Neural progenitor cell (in vitro differentiated cells): ENCODE measurements at regions not wholly inside any gene's neighbourhood (a gene's known extent, or its start where the extent isn't known, plus 50 kb on each side); places are given as distances from the start of the nearest gene placed in this dataset.

ENCODE experiments used
- EZH2 ChIP-seq: fragments of 200-600 bp; sonication (generic); IDR thresholded peaks from 2 replicates; pipeline ENCODE4 v1.6.1; 2017; ENCODE audit warnings: antibody characterized with exemption, mild to moderate bottlenecking, moderate library complexity
- EZH2phosphoT487 ChIP-seq: fragments of 200-600 bp; sonication (generic); IDR thresholded peaks from 2 replicates; pipeline ENCODE4 v1.6.1; 2017; ENCODE audit warnings: antibody characterized with exemption
- TF ChIP-seq, protein P1 (sequence below): fragments of 200-600 bp; sonication (generic); IDR thresholded peaks from 2 replicates; pipeline ENCODE4 v1.5.1; 2017; ENCODE audit warnings: antibody characterized with exemption, mild to moderate bottlenecking

DNA sequence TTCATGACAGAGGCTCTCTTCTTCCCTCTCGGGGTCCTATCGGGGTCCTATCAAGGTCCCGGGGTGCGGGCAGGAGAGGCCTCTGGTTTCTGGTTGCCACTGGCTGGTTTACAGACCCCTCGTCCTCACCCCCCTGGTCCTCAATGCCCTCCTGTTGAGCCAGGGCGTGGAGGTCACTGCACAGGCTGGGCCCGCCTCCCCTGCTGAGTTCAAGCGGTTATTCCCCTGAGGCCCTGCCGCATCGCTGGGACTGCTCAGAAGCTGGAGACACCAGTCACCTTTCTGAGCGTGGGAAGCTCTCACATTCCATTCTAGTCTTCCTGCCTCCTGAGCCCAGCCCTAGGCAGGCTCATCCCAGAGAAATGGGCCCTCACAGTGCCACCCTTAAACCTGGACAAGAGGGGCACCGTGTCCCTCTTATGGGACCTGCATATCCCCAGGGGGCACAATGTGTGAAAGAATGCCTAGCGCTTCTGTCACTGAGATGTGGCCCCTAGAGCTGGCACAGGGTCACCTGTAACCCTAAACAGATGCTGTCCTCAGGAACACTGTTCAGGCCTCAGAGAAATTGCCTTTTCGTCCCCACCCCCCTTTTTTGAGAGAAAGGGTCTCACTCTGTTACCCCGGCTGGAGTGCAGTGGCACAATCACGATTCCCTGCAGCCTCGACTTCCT is 177.7 kb upstream of the RGS6 start:
- TF ChIP-seq, protein P1, sequence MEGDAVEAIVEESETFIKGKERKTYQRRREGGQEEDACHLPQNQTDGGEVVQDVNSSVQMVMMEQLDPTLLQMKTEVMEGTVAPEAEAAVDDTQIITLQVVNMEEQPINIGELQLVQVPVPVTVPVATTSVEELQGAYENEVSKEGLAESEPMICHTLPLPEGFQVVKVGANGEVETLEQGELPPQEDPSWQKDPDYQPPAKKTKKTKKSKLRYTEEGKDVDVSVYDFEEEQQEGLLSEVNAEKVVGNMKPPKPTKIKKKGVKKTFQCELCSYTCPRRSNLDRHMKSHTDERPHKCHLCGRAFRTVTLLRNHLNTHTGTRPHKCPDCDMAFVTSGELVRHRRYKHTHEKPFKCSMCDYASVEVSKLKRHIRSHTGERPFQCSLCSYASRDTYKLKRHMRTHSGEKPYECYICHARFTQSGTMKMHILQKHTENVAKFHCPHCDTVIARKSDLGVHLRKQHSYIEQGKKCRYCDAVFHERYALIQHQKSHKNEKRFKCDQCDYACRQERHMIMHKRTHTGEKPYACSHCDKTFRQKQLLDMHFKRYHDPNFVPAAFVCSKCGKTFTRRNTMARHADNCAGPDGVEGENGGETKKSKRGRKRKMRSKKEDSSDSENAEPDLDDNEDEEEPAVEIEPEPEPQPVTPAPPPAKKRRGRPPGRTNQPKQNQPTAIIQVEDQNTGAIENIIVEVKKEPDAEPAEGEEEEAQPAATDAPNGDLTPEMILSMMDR: no peak
- no peak for TF ChIP-seq EZH2
- TF ChIP-seq EZH2phosphoT487: no peak
